NCI-H748 treated with DMSO at 0.1 percent for 48 hours (cell line): ENCODE measurements at regions not wholly inside any gene's neighbourhood (a gene's known extent, or its start where the extent isn't known, plus 50 kb on each side); places are given as distances from the start of the nearest gene placed in this dataset.

Experiments
- DNase-seq: peaks from one replicate; lab custom pipeline; 2025; lab: John Stamatoyannopoulos, UW

- DNase-seq, result no peak
Observed at GRCh38 chr2:22253171-22253570, 1129.4 kb downstream of the TDRD15 start.

DNA sequence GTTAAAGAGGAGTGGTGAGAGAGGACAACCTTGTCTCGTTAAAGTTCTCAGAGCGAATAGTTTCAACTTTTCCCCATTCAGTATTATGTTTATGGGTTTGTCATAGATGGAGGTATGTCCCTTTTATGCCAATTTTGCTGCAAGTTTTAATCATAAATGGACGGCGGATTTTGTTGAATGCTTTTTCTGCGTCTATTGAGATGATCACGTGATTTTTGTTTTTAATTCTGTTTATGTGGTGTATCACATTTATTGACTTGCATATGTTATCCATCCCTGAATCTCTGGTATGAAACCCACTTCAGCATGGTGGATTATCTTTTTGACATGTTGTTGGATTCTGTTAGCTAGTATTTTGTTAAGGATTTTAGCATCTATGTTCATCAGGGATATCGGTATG is 1123.8 kb upstream of the KLHL29 start:
- no peak for DNase-seq

GRCh38 chr2:22270341-22270740 is 1114.6 kb upstream of the KLHL29 start:
- DNase-seq, result no peak

GRCh38 chr2:22273853-22274252 is 1111.1 kb upstream of the KLHL29 start:
- no peak for DNase-seq

DNA sequence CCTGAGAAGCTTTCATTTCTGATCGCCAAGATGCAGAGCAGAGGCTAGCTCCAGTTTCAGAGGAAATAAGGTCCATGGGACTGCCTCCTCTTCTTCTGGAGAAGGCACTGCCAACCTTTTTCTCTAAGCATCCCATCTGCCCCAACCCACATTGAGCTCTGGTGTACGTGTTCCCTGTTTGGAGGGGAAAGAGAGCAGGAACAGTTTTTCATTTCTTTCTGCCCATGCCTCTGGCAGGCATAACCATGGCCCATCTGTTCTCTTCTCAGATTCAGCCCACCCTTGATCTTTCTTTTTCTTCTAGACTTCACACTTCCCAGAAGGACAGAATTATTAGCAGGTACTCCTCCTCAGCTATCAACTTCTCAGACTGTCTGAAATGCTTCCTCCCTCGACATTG is 1110.3 kb upstream of the KLHL29 start:
- no peak for DNase-seq

DNA sequence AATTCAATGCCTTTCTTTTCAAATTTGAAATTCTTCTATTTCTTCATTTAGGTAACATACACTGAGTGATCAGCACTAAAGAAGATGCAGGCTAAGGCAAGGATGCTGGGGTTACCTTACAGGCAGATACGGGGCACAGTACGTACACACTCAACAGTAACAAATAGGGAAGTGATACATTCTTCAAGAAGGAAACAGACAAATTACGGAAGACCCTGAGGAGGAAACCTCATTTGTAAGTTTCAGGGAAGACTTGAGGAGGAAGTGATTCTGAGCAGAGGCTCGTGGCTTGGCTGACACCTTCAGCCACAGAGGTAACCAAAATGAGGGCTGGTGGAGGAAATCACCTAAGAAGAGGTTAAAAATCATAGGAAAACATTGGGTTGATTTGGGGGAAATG is 1108.3 kb upstream of the KLHL29 start:
- DNase-seq, result no peak

GRCh38 chr2:22279541-22279940 is 1105.4 kb upstream of the KLHL29 start:
- no peak for DNase-seq

DNA sequence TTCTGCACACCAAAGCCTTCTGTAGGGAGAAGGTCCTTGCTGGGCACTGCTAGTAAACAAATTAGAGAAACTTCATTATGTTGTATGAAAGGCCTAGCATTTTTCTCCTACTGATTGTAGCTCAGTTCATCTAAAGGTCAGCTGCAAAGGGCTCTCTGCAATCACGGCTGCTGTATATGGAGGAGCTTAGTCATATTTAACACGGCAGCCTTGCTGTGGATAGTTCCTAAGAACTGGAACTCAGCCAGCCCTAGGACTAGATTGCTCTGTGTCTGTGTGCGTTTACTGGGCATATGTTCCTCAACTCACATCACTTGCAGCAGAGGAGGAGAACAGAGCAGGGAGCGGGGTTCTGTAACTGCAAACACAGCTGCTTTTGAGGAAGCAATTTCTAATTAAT is 1103.9 kb upstream of the KLHL29 start:
- no peak for DNase-seq

DNA sequence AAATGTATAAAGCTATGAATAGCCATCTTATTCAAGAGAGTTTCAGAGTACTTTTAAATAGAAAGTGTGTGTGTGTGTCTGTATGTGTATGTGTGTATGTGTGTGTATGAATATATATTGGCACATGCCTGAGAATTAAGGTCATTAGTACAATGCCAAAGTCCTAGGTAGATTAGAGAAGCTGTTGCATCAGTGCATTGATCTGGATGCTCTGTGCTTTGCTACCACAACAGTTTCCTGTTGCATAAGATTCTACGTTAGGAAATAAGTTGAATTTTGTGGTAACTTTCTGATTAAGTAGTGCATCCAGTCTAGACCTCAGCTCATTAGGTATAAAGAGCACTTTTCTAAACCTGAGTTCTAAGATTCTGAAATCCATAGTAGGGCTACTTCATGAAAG is 1102.8 kb upstream of the KLHL29 start:
- no peak for DNase-seq

GRCh38 chr2:22282916-22283315 is 1102.1 kb upstream of the KLHL29 start:
- no peak for DNase-seq

DNA sequence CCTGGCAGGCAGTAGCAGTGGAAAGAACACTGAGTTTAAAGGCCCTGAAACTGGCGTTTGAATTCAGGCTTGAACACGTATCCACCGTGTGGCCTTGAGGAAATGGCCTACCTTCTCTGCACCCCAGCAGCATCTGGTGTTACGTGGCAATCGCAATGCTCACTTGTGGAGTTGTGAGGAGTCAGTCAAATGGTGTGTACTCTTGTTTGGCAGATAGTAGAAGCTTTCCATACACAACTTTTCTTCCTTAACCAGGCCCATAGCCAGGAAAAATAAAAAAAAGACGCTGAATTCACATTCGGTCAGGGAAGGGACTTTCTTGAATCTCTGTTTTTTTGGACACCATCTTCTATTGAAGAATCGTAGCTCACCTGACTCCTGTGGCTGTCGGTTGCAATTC is 1101.5 kb upstream of the KLHL29 start:
- no peak for DNase-seq

GRCh38 chr2:22290302-22290701 is 1094.7 kb upstream of the KLHL29 start:
- no peak for DNase-seq

DNA sequence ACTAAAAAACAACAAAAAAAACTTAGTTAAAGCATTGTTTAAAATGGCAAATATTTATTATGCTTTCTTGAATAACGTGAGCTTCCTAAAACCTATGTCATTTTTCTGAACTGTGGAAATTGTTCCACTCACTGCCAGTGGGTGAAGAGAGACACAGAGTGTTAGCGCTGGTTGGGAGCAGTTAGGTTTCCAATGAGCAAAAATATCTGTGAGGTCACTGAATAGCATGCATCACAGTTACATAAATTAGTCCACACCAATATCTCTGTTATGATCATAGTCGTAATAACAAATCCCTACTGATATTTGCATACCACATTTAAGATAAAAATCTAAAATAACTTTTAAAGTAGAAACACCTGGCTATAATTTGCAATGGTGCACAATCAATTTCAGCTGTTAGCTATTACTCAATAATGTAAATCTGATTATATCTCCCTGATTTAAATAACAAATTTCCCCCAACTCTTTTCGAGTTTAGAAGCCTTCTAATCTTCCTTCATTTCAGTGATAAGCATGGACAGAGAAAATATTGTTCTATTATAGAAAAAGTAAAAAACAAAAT is 1094.0 kb upstream of the KLHL29 start:
- DNase-seq, result no peak

GRCh38 chr2:22301228-22301627 is 1083.8 kb upstream of the KLHL29 start:
- DNase-seq, result no peak

- DNase-seq, result no peak
Observed at GRCh38 chr2:22326250-22326649, 1058.7 kb upstream of the KLHL29 start.

DNA sequence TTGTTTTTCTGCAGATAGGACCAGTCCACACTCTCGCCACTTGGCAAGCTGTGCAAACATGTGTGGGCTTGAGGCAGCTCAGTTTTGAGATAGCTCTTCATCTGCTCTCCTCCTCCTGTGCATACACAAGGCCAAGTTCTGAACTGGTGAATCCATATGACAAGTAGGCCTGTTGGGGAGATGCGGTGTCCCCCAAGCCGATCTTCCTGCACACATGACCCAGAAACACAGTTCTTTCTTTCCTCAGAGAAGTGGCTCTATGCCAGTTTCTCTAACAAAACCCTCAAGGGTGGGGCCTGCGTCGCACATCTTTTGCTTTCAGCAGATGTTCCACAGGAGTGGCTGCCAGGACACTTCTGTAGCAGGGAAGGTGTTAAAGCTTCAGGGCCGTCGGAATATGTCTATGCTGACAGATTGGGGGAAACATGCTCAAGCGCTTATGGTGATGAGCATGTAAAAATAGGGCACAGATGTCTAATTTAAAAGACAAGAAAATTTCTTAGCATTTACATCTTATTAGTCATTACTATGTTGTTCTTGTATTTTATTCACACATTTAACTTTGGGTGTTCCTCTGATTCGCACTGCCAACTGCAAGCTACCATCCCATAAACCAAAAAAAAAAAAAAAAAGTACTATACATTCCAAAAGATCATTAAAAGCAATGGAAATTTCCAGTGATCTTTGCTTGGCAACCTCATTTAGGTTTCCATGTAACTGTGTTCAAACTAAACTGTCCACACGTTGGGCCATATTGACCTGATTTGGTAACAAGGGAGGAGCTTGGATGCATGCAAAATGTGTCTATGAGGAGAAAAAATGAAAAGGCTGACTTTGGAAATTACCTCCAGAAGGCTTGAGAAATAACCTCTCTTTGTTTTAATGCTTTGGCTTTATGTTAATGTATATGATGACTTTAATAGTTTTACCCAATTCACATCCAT is 1055.5 kb upstream of the KLHL29 start:
- DNase-seq, result no peak

GRCh38 chr2:22336414-22336813 is 1048.6 kb upstream of the KLHL29 start:
- DNase-seq, result no peak

- no peak for DNase-seq
Observed at GRCh38 chr2:22340716-22341115, 1044.3 kb upstream of the KLHL29 start.

- DNase-seq, result no peak
Observed at GRCh38 chr2:22347306-22347705, 1037.7 kb upstream of the KLHL29 start.

DNA sequence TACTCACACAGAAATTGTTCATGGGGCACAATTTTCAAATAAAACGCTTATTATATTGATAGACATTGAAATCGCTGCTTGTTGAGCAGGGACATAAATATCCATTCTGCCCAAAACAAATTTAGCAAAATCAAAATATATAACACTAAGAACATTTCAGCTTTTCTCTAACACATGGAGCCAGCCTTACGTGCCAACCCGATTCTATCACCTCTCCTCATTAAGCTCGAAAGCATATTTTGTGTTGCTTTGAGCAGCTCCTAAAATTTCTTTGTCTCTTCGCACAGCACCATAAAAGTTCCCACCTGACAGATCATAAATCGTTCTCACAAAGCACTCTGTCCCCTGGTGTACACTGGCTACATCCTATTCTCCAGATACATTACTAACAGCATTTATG is 1034.4 kb upstream of the KLHL29 start:
- no peak for DNase-seq

- no peak for DNase-seq
Observed at GRCh38 chr2:22355816-22356433, 1029.1 kb upstream of the KLHL29 start.

GRCh38 chr2:22359071-22359672 is 1025.8 kb upstream of the KLHL29 start:
- no peak for DNase-seq
